PFSK-1 (cell line): ENCODE measurements at regions not wholly inside any gene's neighbourhood (a gene's known extent, or its start where the extent isn't known, plus 50 kb on each side); places are given as distances from the start of the nearest gene placed in this dataset.

Experiments
- POLR2AphosphoS5 ChIP-seq: IDR thresholded peaks from 2 replicates; pipeline ENCODE4 v1.6.1; 2012; ENCODE audit warnings: low read depth, mild to moderate bottlenecking, control low read depth, low read length, moderate library complexity
- SIN3A ChIP-seq: IDR thresholded peaks from 2 replicates; pipeline ENCODE4 v1.6.1; 2012; ENCODE audit warnings: mild to moderate bottlenecking, low read length, moderate library complexity, borderline replicate concordance; ENCODE audit not compliant: insufficient read depth
- TAF1 ChIP-seq: IDR thresholded peaks from 2 replicates; pipeline ENCODE4 v1.6.1; 2012; ENCODE audit warnings: low read length, control low read depth, borderline replicate concordance; ENCODE audit not compliant: insufficient read depth
- TF ChIP-seq, protein P1 (sequence below), 2 experiments: IDR thresholded peaks; 2 replicates each; pipeline versions ENCODE4 v1.6.1 to v1.8.0; 2011 to 2012; ENCODE audit warnings: low read depth in 2 of 2, low read length in 2 of 2, control low read depth in 1 of 2, inconsistent platforms in 1 of 2, mild to moderate bottlenecking in 1 of 2, moderate library complexity in 1 of 2; ENCODE audit not compliant: insufficient read depth in 1 of 2

GRCh38 chr4:27577951-27578350 lies 717.3 kb downstream of the STIM2 start:
- TF ChIP-seq POLR2AphosphoS5 (no peak), SIN3A (no peak), TAF1 (no peak)
- TF ChIP-seq, protein P1, sequence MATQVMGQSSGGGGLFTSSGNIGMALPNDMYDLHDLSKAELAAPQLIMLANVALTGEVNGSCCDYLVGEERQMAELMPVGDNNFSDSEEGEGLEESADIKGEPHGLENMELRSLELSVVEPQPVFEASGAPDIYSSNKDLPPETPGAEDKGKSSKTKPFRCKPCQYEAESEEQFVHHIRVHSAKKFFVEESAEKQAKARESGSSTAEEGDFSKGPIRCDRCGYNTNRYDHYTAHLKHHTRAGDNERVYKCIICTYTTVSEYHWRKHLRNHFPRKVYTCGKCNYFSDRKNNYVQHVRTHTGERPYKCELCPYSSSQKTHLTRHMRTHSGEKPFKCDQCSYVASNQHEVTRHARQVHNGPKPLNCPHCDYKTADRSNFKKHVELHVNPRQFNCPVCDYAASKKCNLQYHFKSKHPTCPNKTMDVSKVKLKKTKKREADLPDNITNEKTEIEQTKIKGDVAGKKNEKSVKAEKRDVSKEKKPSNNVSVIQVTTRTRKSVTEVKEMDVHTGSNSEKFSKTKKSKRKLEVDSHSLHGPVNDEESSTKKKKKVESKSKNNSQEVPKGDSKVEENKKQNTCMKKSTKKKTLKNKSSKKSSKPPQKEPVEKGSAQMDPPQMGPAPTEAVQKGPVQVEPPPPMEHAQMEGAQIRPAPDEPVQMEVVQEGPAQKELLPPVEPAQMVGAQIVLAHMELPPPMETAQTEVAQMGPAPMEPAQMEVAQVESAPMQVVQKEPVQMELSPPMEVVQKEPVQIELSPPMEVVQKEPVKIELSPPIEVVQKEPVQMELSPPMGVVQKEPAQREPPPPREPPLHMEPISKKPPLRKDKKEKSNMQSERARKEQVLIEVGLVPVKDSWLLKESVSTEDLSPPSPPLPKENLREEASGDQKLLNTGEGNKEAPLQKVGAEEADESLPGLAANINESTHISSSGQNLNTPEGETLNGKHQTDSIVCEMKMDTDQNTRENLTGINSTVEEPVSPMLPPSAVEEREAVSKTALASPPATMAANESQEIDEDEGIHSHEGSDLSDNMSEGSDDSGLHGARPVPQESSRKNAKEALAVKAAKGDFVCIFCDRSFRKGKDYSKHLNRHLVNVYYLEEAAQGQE (IDR thresholded peaks at IDR 0.05; ENCODE audit: insufficient read depth in 1 of 2, low read depth in 2 of 2, low read length in 2 of 2): no peak
